HG03439 (cell line): ENCODE measurements at regions not wholly inside any gene's neighbourhood (a gene's known extent, or its start where the extent isn't known, plus 50 kb on each side); places are given as distances from the start of the nearest gene placed in this dataset.
"Not testable (repeated sequence)": the region's sequence is repeated elsewhere in the genome, so short reads cannot be mapped to it uniquely, and the experiment has no call there.

ENCODE experiments used
- ATAC-seq: cut with Tn5 transposase; IDR thresholded peaks from one replicate; pipeline ENCODE4 v1.9.1; 2021; ENCODE audit warnings: mild to moderate bottlenecking, moderate library complexity; ENCODE audit not compliant: unreplicated experiment

DNA sequence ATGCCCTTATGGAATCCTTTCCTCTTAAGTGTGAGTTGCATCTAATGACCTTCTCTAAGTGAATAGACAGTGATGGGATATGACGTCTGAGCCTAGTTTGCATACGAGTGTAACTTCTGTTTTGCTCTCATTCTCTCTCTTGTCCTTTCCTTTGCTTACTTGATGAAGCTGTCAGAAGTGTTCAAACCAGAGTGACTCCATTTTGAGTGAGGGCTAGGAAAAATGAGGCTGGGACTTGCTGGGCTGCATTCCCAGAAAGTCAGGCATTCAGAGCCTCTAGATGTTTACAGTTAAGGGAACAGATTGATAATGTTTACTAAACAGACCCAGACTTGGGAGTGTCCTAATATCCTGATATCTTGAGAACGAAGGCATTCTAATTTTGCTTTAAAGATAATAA lies 311.2 kb upstream of the SOX4 start:
- ATAC-seq = not testable (repeated sequence)

GRCh38 chr6:21284166-21284565 lies 309.4 kb upstream of the SOX4 start:
- ATAC-seq = no peak

DNA sequence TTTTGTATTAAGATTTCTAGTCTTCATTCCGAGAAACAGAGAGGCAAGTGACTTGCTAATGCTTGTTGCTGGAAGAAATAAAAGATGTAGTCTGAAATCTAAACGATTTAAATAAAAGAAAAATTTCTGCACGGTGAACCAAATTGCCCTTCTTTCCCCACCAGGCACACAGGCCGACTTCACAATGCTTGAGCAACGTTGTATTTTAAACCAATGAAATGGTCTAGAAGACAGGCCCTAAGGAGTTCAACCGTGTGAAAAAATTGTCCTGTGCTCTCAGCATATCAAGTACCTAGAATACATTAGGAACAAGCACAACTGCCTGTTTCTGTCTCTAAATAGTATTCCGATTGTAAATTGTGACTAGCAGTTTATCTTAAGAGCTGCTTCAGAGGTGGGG lies 308.8 kb upstream of the SOX4 start:
- no peak for ATAC-seq

DNA sequence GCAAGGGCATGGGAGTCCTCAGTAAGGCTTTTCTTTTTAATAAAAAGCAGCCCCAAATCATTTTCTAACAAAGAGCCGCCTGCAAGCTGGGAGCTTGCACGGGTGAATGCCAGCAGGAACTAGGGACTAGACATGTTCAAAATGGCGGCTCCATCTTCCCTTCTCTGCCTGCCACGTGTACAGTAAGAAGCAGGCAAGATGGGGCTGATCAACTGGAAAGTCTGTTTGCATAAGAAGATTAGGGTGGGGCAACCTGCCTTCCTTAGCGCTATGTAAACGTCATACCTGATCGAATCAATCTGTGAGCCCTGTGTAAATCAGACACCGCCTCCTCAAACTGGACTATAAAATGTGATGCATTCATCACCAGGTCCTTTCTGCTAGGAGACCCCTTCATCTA lies 299.4 kb upstream of the SOX4 start:
- no peak for ATAC-seq

- ATAC-seq = no peak
Measured at GRCh38 chr6:21295506-21296240, 297.9 kb upstream of the SOX4 start.

DNA sequence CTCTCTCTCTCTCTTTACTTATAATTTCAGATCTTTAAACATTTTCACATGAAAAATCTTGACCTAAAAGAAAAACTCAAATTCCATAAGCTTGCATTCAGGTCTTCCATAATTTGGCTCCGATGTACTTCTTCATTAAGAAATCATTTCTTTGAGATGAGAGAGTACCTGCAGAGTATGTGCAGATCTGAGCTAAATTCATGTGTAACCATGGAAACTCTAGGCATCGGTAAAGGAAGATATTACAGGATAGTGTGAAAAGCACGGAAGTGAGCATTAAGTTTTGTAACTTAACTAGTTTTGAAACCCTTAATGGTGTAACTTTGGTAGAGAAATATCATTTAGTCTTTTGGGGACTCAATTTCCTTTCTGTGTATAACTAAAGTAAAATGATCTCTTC lies 295.9 kb upstream of the SOX4 start:
- no peak for ATAC-seq

- no peak for ATAC-seq
Measured at GRCh38 chr6:21299216-21299615, 294.3 kb upstream of the SOX4 start.

- no peak for ATAC-seq
Measured at GRCh38 chr6:21300439-21300838, 293.1 kb upstream of the SOX4 start.

DNA sequence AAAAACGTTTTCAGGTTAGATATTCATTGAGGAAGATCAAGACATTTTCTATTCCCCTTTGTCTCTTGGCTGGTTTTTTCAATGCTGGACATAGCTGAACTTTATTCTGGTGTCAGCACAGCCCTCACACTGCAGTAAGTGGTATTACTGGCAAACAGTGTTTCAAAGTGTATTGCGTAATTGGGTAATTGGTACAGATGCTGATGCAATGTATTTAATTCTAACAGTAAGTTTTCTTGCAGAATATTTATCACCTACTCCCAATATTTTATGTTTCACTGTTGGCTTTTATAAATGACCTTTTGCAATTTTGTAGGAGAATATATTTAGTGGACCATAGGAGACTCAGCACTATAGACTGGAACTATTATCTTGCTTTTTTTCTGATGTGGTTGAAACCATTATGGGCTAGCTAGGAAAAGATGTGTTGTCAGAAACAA lies 287.6 kb upstream of the SOX4 start:
- ATAC-seq = no peak

- ATAC-seq = no peak
Measured at GRCh38 chr6:21306546-21306945, 287.0 kb upstream of the SOX4 start.

DNA sequence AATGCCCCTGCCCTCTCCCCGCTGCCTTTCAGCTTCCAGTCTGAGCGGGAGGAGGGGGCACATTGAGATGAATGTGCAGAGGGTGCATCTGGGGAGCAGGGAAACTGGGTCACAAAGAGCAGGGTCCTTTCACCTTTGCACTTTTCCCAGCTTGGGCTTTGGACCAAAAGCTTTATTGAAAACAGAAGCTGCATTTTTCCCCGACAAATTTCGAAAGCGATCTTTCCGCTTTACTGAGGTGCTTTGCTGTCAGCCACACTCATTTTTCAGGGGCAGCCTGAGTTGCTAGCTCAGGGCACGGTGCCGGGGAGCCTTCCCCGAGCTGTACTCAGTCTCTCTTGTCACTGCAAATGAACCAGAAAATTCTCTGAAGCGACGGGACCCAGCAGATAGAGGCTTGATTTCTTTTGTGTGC lies 283.7 kb upstream of the SOX4 start:
- no peak for ATAC-seq

GRCh38 chr6:21310568-21311140 lies 282.9 kb upstream of the SOX4 start:
- no peak for ATAC-seq

GRCh38 chr6:21312118-21312517 lies 281.4 kb upstream of the SOX4 start:
- no peak for ATAC-seq

GRCh38 chr6:21317642-21318041 lies 275.9 kb upstream of the SOX4 start:
- no peak for ATAC-seq

DNA sequence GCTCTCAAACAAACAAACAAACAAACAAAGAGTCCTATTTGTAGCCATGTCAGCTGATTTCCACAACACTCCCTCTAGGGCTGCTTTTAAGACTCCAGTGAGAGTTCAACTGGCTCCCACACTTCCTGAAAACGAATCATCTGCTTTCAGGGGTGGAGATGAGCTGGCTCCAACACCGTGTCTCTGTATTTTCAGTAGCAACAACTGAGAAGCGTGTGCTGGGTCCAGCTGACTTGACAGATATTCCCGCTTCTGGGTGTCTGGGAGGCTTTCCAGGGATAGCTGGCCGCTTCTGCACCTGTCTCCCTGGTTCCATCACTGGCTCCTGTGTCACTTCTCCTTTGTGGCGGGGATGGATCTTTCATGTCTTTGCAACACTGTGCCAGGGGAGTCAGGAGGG lies 272.5 kb upstream of the SOX4 start:
- no peak for ATAC-seq

DNA sequence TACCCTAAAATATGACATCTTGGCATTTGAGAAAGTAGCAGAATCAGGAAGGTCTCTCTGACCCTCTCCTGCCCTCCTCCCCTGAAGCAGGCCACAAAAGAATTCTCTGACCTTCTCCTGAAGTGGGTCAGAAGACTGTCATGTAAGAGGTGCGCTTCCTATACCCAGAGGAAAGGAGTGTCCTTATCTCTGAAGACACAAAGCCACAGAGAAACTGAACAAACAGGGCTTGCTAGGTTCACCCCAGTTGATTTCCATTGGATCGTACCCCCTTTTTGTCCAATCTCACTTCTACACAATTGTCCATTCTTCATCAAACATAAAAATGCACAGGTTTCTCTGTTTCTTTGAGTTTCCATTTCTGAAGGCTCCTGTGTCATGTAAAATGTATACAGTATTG lies 272.0 kb upstream of the SOX4 start:
- no peak for ATAC-seq

GRCh38 chr6:21323577-21323976 lies 270.0 kb upstream of the SOX4 start:
- ATAC-seq = no peak

DNA sequence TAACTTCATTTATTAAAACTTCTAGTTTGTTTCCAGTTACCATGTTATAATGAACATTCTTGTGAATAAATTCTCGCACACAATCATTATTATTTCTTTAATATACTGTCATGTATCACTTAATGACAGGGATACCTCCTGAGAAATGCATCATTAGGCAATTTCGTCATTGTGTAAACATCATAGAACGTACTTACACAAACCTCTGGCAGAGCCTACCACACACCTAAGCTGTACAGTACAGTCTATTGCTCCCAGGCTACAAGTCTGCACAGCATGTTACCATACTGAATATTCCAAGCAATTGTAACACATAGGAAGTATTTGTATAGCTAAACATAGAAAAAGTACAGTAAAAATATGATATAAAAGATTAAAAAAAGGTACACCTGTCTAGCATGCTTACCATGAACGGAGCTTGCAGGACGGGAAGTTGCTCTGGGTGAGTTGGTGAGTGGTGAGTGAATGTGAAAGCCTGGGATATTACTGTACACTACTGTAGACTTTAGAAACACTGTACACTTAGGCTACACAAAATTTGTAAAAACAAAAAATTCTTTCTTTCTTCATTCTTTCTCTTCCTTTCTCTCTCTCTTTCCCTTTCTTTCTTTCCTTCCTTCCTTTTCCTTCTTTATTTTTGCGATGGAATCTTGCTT lies 268.2 kb upstream of the SOX4 start:
- ATAC-seq = no peak

DNA sequence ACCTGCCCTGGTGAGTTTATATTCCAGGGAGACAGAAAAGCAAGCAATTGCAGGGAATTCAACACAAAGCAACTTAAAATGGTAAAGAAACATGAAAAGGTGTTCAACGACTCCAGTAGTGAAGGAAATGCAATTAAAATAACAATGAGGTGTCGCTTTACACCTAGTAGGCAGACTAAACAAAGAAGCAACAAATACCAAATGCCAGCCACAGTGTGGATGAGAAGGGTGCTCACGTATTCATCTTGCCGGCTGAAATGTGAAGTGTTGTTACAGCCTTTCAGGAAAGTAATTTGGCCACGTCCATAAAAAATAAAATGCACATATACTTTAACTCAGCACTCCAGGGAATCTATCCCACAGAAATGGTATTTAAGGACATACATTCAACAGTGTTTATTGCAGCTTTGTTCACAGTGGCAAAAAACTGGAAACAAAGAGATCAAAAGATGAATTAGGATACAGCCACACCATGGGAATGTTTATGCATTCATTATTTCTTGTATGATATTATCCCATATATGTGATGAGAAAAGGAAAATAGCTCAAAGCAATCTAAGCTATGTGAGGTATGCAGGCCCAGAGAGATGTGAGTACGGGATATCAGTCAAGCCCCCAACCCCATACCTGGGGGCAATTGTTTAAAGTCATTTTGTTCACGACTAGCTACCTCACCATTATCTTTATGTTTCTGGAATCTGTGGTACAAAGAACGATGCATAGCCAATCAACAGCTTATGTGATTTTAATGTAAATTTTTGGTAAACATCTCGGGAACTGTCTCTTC lies 266.0 kb upstream of the SOX4 start:
- no peak for ATAC-seq

DNA sequence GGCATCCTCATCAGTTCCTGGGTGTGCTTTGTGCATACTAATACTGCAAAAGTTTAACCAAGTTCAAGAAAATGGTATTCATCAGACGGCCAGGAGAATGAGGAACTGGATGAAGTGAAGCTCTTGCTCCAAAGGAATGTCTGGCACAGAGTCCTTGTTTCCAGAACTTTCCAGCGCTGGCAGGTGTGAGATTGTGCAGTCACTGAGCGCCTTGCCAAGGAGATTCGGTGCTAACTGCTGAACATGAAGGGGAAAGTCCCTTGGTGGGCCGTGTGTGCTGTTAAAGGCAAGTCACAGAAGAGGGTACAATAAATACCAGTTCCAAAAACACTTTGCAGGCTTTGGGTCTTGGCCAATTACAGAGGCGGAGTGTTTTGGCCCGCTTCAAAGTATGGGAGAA lies 262.3 kb upstream of the SOX4 start:
- no peak for ATAC-seq

DNA sequence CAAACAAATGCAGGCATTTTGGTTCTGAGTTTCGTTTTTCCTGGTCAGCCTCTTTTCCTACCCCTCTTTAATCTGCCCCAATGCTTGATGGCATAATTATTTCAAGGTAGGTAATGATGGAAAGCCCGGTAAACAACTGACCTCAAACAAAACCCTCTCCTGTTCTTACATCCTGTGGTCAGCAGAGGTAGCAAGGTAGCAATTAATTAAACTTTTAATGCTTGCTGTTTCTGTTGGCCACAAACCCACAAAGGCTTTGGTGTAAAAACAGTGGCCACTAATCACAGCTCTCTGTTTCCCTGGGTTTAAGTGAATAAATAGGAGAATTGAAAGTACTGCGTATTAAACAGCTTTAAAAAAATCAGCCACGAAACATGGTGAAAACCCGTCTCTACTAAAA lies 261.5 kb upstream of the SOX4 start:
- ATAC-seq = no peak

DNA sequence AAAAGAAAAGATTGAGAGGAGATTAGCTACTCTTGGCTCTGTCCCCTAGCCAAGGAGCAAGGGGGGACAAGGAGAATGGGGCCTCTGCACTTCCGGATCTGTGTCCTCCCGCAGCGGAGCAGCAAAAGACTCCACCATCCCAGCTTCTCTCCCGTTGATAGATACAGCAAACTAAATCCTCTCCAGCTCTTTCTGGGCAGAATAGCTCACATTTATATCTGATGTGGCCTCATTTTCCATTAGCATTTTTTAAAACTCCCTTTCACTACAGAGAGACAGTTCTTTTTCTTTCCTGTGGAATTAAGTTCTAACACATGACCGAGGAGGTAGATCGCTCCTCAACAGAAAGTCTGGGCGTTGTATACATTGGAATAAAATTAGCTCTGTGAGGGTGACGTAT lies 260.9 kb upstream of the SOX4 start:
- ATAC-seq = no peak
